GM12878 (cell line): ENCODE measurements at regions not wholly inside any gene's neighbourhood (a gene's known extent, or its start where the extent isn't known, plus 50 kb on each side); places are given as distances from the start of the nearest gene placed in this dataset.

Experiments
- ATAC-seq: fragments of 200-7000 bp; cut with Tn5 transposase; 3 replicates; pipeline ENCODE4 v1.9.1; 2020; ENCODE audit warnings: mild to moderate bottlenecking, moderate library complexity
- BruUV-seq: library from RNA; stranded (reverse); fragments of 400-500 nt; replicated peaks from 2 replicates; lab custom pipeline; 2021; lab: Mats Ljungman, UMichigan
- CTCF ChIA-PET: fragments of 300-600 bp; sonication (Branson Sonifier 250); formaldehyde crosslinking; extraction: SDS; loops from one replicate; lab custom pipeline; 2021; ENCODE audit warnings: inconsistent platforms; lab: Yijun Ruan, JAX
- POLR2A ChIA-PET: fragments of 350-600 bp; formaldehyde crosslinking; extraction: SDS; loops from one replicate; lab custom pipeline; 2021; ENCODE audit warnings: inconsistent platforms; lab: Charles Lee
- RAD21 ChIA-PET: fragments of 300-600 bp; sonication (Branson Sonifier 250); formaldehyde crosslinking; loops from one replicate; lab custom pipeline; 2023; ENCODE audit warnings: antibody characterized with exemption; ENCODE audit not compliant: unreplicated experiment; lab: Charles Lee
- SMC1A ChIA-PET: fragments of 300-600 bp; sonication (Branson Sonifier 250); formaldehyde crosslinking; loops from one replicate; lab custom pipeline; 2023; ENCODE audit not compliant: unreplicated experiment, uncharacterized antibody; lab: Charles Lee
- DNase-seq: peaks from one replicate; pipeline ENCODE4 v3.0.0-alpha.2; 2011; ENCODE audit warnings: low read depth, low spot score
- FAIRE-seq: peaks from 3 replicates; lab custom pipeline; 2011; peaks lifted over from hg19 to GRCh38; lab: Jason Lieb, UNC
- H2AFZ ChIP-seq: 2 replicates; pipeline ENCODE4 v1.6.0; 2011; ENCODE audit warnings: low read depth, low read length, control low read depth; ENCODE audit not compliant: control insufficient read depth
- H3K27ac ChIP-seq: 2 replicates; pipeline ENCODE4 v1.5.1; 2011; ENCODE audit warnings: control low read depth; ENCODE audit not compliant: control insufficient read depth, insufficient read depth
- H3K27me3 ChIP-seq, 2 experiments: replicated peaks in 1 of 2; 2 replicates each; pipeline versions ENCODE4 v1.6.0 to v1.6.1; 2011; ENCODE audit warnings: low read length in 1 of 2; ENCODE audit not compliant: control insufficient read depth in 2 of 2, insufficient read depth in 2 of 2
- H3K36me3 ChIP-seq, 2 experiments: 2 replicates each; pipeline ENCODE4 v1.5.1; 2011; ENCODE audit warnings: low read length in 1 of 2; ENCODE audit not compliant: control insufficient read depth in 2 of 2, insufficient read depth in 2 of 2
- H3K4me1 ChIP-seq: 2 replicates; pipeline ENCODE4 v1.6.1; 2011; ENCODE audit warnings: mild to moderate bottlenecking, low read length, moderate library complexity, mixed read lengths; ENCODE audit not compliant: control insufficient read depth, insufficient read depth
- H3K4me2 ChIP-seq: 2 replicates; pipeline ENCODE4 v1.6.0; 2011; ENCODE audit warnings: control low read depth; ENCODE audit not compliant: control insufficient read depth, insufficient read depth
- H3K4me3 ChIP-seq: fragments of 200-600 bp; sonication (generic); 2 replicates; pipeline ENCODE4 v1.5.1; 2016
- H3K79me2 ChIP-seq: 2 replicates; pipeline ENCODE4 v1.6.0; 2011; ENCODE audit warnings: low read length; ENCODE audit not compliant: control insufficient read depth, insufficient read depth
- H3K9ac ChIP-seq: 2 replicates; pipeline ENCODE4 v1.8.0; 2011; ENCODE audit warnings: low read length, control low read depth, mixed read lengths; ENCODE audit not compliant: control insufficient read depth, insufficient read depth
- H3K9me3 ChIP-seq: replicated peaks from 3 replicates; pipeline ENCODE4 v1.5.1; 2011; ENCODE audit warnings: mild to moderate bottlenecking, low read length; ENCODE audit not compliant: control insufficient read depth, insufficient read depth
- H4K20me1 ChIP-seq: 2 replicates; pipeline ENCODE4 v1.6.0; 2011; ENCODE audit not compliant: control insufficient read depth, insufficient read depth
- HSF1 ChIP-seq: fragments of 150-350 bp; IDR thresholded peaks from 2 replicates; pipeline ENCODE4 v1.6.1; 2014; ENCODE audit warnings: mild to moderate bottlenecking, low read depth, low read length
- IRF3 ChIP-seq: fragments of 450-650 bp; IDR thresholded peaks from 2 replicates; pipeline ENCODE4 v1.6.1; 2014; ENCODE audit warnings: mild to moderate bottlenecking
- IRF5 ChIP-seq: fragments of 450-650 bp; IDR thresholded peaks from 2 replicates; pipeline ENCODE4 v1.6.1; 2017; ENCODE audit warnings: borderline replicate concordance
- MYB ChIP-seq: fragments of 150-350 bp; IDR thresholded peaks from 2 replicates; pipeline ENCODE4 v1.6.1; 2014; ENCODE audit warnings: mild to moderate bottlenecking, low read depth, low read length, borderline replicate concordance
- PML ChIP-seq: IDR thresholded peaks from 2 replicates; pipeline ENCODE4 v1.6.1; 2012; ENCODE audit warnings: low read length, inconsistent platforms
- RB1 ChIP-seq: fragments of 450-650 bp; formaldehyde crosslinking; IDR thresholded peaks from 2 replicates; pipeline ENCODE4 v1.6.1; 2017; ENCODE audit warnings: mild to moderate bottlenecking, borderline replicate concordance
- RCOR1 ChIP-seq: conservative IDR thresholded peaks from 2 replicates; pipeline ENCODE4 v1.6.1; 2012; ENCODE audit warnings: low read depth, low read length, improper control_type of control experiment
- SKIL ChIP-seq: fragments of 450-650 bp; IDR thresholded peaks from 2 replicates; pipeline ENCODE4 v1.6.1; 2017; ENCODE audit warnings: mild to moderate bottlenecking, low read depth, inconsistent platforms; ENCODE audit not compliant: poor library complexity, severe bottlenecking
- SUZ12 ChIP-seq: fragments of 200-600 bp; sonication (generic); IDR thresholded peaks from one replicate; pipeline ENCODE4 v1.6.1; 2018; ENCODE audit warnings: antibody characterized with exemption, mild to moderate bottlenecking; ENCODE audit not compliant: unreplicated experiment
- ZNF207 ChIP-seq: fragments of 450-650 bp; IDR thresholded peaks from 2 replicates; pipeline ENCODE4 v1.6.1; 2014; ENCODE audit warnings: antibody characterized with exemption, mild to moderate bottlenecking, borderline replicate concordance
- ZNF384 ChIP-seq: IDR thresholded peaks from 2 replicates; pipeline ENCODE4 v1.6.1; 2012; ENCODE audit warnings: low read depth, mild to moderate bottlenecking, low read length, improper control_type of control experiment, borderline replicate concordance
- in situ Hi-C: fragments of 300-500 bp; cut with MboI; formaldehyde crosslinking; loops from 9 replicates; pipeline ENCODE4 v1.14.3; 2018; ENCODE audit warnings: mixed read lengths
- intact Hi-C: fragments of 100-400 bp; cut with micrococcal nuclease; formaldehyde crosslinking; loops from one replicate; pipeline ENCODE4 v1.14.2; 2022; ENCODE audit not compliant: unreplicated experiment
- TF ChIP-seq, protein P1 (sequence below): fragments of 450-650 bp; IDR thresholded peaks from 2 replicates; pipeline ENCODE4 v1.6.1; 2018; ENCODE audit warnings: mild to moderate bottlenecking, low read depth, moderate library complexity; ENCODE audit not compliant: partially characterized antibody

DNA sequence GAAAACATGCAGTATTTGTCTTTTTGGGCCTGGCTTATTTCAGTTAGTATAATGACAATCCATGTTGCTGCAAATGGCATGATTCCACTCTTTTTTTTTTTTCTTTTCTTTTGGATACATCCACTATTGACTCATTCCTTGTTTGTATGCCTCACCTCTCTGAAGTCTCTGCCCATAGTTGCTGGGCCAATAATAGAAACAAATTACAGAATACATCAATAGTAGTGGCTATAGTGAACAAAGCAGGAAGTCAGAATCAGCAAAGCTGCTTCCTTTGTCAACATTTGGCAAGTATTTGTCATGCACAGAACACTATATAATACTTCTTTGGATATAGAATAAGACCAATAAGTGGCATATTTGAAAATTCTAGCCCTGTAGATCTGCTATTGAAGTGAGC, 609.7 kb downstream of the STK39 start:
- Histone ChIP-seq H3K27me3 (no peaks in the 10 kb centered on the region), H3K4me3 (no peak overlapping the region), H3K9ac (no peak overlapping the region), H3K4me2 (no peak overlapping the region), H2AFZ (no peak overlapping the region), H3K36me3 (no peaks in the 10 kb centered on the region), H4K20me1 (no peaks in the 10 kb centered on the region), H3K79me2 (no peaks in the 10 kb centered on the region), H3K27ac (no peak overlapping the region), H3K9me3 (no peaks in the 10 kb centered on the region), H3K4me1 (no peaks in the 10 kb centered on the region)
- ATAC-seq (no peak), DNase-seq (no peak), FAIRE-seq (no peak)
- ChIA-PET RAD21 (interaction anchor here (0.6 kb wide), 1 partner anchor 17 kb away, joined by 4 read pairs; no protein-coding TSS in a partner anchor), SMC1A (no interaction called here), POLR2A (no interaction called here), CTCF (interaction anchor here (0.6 kb wide), 1 partner anchor 53 kb away, joined by 4 read pairs; no protein-coding TSS in a partner anchor)
- BruUV-seq = no TSS peak
- in situ Hi-C loops = no loop called here
- intact Hi-C loops = no loop called here
- TF ChIP-seq IRF3 = no peak
- TF ChIP-seq, protein P1, sequence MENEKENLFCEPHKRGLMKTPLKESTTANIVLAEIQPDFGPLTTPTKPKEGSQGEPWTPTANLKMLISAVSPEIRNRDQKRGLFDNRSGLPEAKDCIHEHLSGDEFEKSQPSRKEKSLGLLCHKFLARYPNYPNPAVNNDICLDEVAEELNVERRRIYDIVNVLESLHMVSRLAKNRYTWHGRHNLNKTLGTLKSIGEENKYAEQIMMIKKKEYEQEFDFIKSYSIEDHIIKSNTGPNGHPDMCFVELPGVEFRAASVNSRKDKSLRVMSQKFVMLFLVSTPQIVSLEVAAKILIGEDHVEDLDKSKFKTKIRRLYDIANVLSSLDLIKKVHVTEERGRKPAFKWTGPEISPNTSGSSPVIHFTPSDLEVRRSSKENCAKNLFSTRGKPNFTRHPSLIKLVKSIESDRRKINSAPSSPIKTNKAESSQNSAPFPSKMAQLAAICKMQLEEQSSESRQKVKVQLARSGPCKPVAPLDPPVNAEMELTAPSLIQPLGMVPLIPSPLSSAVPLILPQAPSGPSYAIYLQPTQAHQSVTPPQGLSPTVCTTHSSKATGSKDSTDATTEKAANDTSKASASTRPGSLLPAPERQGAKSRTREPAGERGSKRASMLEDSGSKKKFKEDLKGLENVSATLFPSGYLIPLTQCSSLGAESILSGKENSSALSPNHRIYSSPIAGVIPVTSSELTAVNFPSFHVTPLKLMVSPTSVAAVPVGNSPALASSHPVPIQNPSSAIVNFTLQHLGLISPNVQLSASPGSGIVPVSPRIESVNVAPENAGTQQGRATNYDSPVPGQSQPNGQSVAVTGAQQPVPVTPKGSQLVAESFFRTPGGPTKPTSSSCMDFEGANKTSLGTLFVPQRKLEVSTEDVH = no peak
- TF ChIP-seq SKIL = no peak
- TF ChIP-seq HSF1 = no peak
- TF ChIP-seq SUZ12 = no peak
- no peak for TF ChIP-seq IRF5
- no peak for TF ChIP-seq ZNF207
- no peak for TF ChIP-seq RCOR1
- TF ChIP-seq ZNF384 = no peak
- TF ChIP-seq RB1 = no peak
- TF ChIP-seq PML = no peak
- no peak for TF ChIP-seq MYB
